NCI-H2081 treated with DMSO at 0.1 percent for 48 hours (cell line): ENCODE measurements at regions not wholly inside any gene's neighbourhood (a gene's known extent, or its start where the extent isn't known, plus 50 kb on each side); places are given as distances from the start of the nearest gene placed in this dataset.

ENCODE experiments used
- DNase-seq: peaks from one replicate; lab custom pipeline; 2025; lab: John Stamatoyannopoulos, UW

DNA sequence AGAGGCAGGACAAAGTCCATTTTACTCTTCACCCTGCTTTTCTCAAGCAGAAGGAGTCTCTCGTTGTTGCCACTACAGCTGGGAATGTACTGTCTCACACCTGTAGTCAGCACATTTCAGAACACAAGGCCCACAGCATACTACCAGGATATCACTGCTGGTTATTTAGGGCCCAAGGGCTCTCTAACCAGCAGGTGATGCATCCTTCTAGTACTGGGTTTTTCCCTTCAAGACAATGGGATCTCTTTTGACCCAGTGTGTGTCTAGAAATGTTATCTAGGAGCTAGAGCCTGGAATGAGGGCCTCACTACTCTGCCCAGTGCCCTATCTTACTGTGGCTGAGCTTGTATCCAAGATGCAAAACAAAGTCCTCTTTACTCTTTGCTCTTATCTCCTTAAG is 235.1 kb upstream of the PRR16 start:
- no peak for DNase-seq

DNA sequence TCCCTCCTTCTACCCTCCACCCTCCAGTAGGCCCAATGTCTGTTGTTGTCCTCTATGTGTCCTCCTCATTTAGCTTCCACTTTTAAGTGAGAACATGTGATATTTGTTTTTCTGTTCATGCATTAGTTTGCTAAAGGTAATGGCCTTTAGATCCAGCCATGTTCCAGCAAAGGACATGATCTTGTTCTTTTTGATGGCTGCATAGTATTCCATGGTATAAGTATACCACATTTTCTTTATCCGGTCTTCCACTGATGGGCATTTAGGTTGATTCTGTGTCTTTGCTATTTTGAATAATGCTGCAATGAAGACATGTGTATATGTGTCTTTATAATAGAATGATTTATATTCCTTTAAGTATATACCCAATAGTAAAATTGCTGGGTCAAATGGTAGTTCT is 232.5 kb upstream of the PRR16 start:
- no peak for DNase-seq

DNA sequence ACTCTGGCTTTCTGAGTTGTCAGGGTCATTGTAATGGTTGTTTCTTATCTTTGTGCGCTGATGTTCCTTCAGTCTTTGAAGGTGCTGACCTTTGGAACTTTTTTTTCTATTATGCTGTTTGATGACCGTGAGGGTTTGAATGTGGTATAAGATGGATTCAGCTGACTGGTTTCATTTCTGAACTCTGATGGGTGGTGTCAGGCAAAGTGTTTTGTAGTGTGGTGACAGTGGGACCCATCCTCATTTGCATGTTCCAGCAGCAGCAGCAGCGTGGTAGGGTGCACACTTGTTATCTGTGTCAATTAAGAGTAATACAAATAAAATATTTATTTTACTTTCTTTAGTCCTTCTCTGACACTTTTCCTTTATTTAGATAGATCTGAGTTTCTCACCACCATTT is 227.7 kb upstream of the PRR16 start:
- no peak for DNase-seq

DNA sequence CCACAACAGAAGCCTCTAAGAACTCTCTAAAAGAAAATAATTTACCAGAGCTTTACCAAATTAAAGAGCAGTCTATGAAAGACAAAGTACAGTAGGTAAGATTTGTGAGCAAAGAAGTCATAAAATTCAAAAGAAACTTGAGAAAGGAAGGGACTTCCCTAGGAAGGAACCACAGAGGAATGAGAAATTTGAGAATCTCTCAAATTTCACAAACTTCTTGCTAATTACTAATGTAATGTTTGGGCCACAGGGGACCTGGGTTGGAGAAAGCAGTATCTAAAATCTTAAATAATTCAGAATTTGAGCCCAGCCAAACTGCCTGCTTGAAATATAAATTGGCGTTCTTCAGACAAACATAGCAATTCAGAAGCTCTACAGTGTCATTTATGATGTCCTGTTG is 225.0 kb upstream of the PRR16 start:
- DNase-seq, result no peak

GRCh38 chr5:120240706-120241105 is 223.4 kb upstream of the PRR16 start:
- no peak for DNase-seq

GRCh38 chr5:120241400-120241799 is 222.7 kb upstream of the PRR16 start:
- DNase-seq, result no peak

- no peak for DNase-seq
Observed at GRCh38 chr5:120251898-120252297, 212.2 kb upstream of the PRR16 start.

DNA sequence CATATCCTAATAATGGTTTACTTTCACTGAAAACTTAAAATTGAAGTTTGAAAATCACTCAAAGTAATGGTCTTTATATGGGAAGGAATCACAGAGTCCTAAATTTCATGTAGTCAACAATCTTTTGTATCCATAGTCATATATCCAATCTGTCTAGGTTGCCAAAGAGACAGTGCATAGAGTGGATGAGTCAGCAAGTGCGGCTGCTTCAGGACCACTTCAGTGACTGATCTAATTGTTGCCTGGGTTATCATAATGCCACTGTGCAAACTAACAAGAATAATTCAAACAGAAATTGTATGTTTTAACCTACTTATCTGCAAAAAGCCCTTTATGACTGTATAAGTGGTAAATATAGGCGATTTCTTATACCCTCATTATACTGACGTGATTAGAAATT is 211.3 kb upstream of the PRR16 start:
- DNase-seq, result peak; percentile 59

DNA sequence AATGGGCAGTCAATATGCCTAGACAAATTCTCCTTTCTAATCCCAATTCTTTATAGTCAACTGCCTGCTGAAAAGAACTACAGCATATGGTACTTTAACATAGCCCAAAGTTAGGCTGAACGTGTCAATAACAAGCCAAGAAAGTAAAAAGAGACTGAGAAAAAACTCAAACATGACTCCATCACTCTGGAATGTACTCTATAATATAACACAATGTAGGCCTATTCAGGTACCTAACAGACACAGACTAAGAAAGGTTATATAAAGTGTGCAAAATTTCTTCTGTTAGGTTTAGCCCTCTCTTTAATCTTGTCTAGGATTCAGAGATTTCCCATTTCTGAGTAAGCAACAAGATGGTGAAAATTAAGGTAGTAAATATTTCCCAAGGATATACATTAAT is 209.7 kb upstream of the PRR16 start:
- DNase-seq, result no peak

DNA sequence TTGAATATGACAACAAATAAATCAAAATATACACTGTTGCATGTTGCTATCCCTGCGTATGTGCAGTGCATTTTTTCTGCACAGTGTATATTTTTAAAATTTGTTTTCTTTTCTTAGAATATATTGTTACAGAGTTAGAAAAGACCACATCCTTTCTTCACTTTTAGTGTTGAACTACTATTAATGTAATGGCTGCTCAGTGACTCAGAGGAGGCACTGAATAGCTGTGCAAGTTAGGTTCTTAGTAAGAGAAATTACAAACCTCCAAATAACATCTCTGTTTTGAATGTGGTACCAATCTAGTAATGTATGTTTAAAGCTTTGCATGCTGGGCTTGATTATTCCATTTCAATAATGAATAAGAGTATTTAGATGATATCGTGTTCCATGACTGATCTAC is 208.9 kb upstream of the PRR16 start:
- DNase-seq, result no peak

GRCh38 chr5:120256376-120256775 is 207.7 kb upstream of the PRR16 start:
- no peak for DNase-seq

- DNase-seq, result no peak
Observed at GRCh38 chr5:120257358-120257971, 206.6 kb upstream of the PRR16 start.

DNA sequence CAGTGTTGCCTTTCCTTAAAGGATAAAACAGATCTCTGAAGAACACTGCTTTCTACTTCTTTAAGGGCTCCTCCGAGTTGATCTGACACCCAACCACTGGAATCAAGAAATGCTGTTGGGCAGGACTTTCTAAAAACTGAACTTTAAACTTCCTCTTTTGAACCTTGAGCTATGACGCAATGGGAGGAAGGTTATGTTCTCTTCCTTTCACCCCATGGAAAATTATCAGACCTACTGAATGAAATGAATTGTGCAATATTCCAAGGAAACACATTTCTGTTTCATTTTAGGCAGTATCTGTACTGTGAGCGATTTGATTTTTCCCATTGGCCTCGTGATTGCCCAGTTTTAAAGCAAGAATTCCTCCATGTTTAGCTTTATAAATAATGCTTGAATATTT is 206.0 kb upstream of the PRR16 start:
- no peak for DNase-seq

DNA sequence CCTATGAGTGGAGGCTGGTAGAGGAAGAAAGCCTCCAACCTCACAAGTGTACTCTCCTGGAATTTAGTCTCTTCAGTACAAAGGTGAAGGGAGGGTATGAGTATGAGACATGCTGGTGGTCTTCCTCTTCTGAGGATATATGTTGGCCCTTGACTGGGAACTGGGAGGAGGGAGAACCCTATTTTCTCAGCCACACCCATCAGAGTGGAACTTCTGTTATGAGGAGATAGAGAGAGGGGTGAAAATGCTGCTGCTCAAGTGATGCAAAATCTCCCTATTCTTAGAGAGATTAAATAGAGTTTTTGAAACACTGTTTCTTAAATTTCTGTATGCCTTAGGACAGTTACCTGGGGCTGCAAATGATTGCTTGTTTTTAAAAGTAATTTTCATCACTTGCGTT is 203.4 kb upstream of the PRR16 start:
- DNase-seq, result no peak

GRCh38 chr5:120270498-120270897 is 193.6 kb upstream of the PRR16 start:
- no peak for DNase-seq

DNA sequence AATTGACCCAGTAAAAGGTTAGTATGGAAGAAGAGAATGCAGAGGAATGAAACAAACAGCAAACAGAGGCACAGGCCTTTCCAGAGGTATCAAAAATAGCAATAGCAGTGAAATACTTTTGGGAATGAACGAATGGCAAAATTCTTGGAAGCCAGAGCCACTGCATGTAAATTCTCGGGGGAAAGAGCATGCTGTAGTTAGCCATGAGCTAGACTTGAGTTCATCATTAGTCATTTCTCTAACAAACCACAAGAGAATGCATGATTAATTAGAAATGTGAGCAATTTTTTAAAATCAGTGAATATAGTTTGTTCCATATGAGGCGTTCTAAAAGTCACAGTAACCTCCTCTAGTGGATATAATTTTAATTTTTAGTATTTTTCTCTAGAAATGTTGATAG is 170.3 kb upstream of the PRR16 start:
- no peak for DNase-seq

GRCh38 chr5:120297616-120298015 is 166.5 kb upstream of the PRR16 start:
- no peak for DNase-seq

DNA sequence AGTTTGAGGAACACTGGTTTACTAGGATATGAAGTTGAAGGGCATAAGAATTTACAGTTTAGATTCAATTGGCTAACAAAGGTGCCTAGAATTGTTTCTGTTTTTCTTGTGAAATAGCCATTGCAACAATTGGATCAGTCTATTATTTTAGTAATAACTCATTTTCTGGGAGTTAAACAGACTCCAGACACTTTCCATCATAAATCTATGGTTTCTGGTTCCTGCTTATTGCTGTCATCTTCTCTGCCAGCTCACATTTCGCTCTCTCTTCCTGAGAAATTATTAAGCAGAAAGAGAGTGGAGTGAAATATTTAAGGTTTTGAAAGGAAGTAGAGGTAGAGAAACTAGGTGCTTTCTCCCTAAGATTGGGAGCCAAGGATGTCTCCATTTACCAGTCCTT is 165.1 kb upstream of the PRR16 start:
- DNase-seq, result no peak

DNA sequence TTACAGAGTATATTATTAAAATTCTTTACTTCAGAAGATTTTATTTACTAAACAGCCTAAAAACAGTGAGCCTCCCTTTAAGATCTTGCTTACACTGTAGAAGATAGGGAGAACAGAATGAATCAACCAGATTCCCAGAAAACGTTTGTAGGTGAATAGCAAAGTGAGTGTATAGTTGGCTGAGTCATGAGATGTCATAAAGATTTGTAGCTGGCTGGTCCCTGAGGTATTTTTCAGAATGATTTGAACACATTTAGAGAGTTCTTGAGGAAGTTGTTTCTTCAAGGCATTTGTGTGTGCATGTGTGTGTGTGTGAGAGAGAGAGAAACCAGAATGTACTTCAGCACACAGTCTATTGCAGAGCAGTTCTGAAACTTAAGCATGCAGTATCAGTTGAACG is 159.4 kb upstream of the PRR16 start:
- no peak for DNase-seq

DNA sequence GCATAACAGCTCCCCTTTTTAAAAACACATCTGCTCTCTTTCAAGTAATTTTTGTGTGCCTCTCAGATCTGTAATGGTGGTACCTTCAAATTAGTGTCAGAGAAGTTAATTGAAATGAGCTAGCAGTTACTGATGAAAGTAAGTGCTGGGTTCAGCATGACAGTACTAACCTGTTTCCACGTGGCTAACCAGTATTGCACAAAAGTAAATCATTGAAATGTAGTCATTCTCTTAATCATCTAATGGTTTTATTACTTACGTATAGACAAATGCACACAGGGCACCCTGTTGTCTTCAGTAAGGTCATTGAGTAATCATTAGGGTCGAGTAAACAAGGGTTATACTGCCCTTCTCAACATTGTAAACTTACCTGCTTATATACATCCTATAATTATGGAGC is 157.8 kb upstream of the PRR16 start:
- DNase-seq, result no peak

DNA sequence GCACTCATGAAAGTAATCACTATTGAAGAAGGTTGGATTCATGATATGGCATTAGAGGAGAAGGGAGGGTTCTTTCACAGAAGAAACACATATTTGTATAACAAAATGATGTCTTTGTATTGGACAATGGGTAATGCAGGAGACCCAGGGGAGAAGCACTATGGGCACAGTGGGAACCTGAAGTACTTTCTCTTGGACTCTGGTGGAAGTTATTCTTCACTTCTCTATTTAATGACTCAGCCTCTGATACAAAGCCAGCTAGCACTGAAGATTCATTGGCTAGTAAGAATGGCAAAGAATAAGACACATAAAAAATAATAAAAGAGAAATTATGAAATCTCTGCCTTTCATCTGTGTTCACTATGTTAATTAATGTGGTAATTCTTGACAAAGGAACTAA is 149.9 kb upstream of the PRR16 start:
- DNase-seq, result no peak

DNA sequence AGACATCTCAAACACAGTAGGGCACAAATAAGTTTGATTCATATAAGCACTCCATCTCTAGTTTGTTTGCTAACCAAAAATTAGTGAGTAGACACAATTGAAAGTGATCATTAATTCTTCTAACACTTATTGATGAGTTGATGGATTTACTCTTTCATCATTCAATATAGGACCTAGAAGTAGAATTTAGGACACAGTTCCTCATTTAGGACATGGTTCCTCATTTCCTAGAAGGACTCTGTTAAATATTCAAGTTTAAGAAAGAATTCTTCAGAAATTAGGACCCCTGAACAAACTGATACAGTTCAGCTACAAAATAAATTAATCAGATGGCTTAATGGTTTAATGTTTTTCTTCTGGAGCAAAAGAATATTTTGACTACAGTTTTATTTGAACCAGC is 143.5 kb upstream of the PRR16 start:
- DNase-seq, result no peak

GRCh38 chr5:120326651-120327050 is 137.4 kb upstream of the PRR16 start:
- no peak for DNase-seq

- no peak for DNase-seq
Observed at GRCh38 chr5:120327180-120327579, 136.9 kb upstream of the PRR16 start.

GRCh38 chr5:120329095-120329494 is 135.0 kb upstream of the PRR16 start:
- DNase-seq, result no peak
